IMR-90 (cell line): ENCODE measurements at regions not wholly inside any gene's neighbourhood (a gene's known extent, or its start where the extent isn't known, plus 50 kb on each side); places are given as distances from the start of the nearest gene placed in this dataset.

ENCODE experiments used
- FOS ChIP-seq: fragments of 150-350 bp; IDR thresholded peaks from 2 replicates; pipeline ENCODE4 v1.6.1; 2016; ENCODE audit warnings: low read depth, low read length
- MAZ ChIP-seq: IDR thresholded peaks from 2 replicates; pipeline ENCODE4 v1.6.1; 2012; ENCODE audit warnings: low read depth, mild to moderate bottlenecking, low read length, improper control_type of control experiment, moderate library complexity, borderline replicate concordance
- MXI1 ChIP-seq: IDR thresholded peaks from 2 replicates; pipeline ENCODE4 v1.6.1; 2012; ENCODE audit warnings: low read depth, mild to moderate bottlenecking, low read length, moderate library complexity, borderline replicate concordance
- NFE2L2 ChIP-seq: fragments of 150-350 bp; IDR thresholded peaks from 2 replicates; pipeline ENCODE4 v1.6.1; 2016; ENCODE audit warnings: low read depth, mild to moderate bottlenecking, low read length
- TF ChIP-seq, protein P1 (sequence below): conservative IDR thresholded peaks from 2 replicates; pipeline ENCODE4 v1.5.1; 2012; ENCODE audit warnings: mild to moderate bottlenecking, low read depth, low read length, improper control_type of control experiment
- TF ChIP-seq, protein P2 (sequence below): fragments of 150-350 bp; IDR thresholded peaks from 2 replicates; pipeline ENCODE4 v1.6.1; 2017; ENCODE audit warnings: mild to moderate bottlenecking, antibody characterized with exemption, low read length, low read depth

DNA sequence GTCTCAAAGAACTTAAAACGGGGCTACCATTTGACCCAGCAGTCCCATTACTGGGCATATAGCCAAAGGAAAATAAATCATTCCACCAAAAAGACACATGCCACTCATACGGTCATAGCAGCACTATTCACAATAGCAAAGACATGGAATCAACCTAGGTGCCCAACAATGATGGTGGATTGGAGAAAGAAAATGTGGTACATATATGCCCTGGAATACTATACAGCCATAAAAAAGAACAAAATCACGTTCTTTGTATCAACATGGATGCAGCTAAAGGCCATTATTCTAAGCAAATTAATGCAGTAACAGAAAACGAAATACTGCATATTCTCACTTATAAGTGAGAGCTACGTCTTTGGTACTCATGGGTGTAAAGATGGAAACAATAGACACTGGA lies 138.1 kb upstream of the NEIL3 start:
- TF ChIP-seq, protein P1, sequence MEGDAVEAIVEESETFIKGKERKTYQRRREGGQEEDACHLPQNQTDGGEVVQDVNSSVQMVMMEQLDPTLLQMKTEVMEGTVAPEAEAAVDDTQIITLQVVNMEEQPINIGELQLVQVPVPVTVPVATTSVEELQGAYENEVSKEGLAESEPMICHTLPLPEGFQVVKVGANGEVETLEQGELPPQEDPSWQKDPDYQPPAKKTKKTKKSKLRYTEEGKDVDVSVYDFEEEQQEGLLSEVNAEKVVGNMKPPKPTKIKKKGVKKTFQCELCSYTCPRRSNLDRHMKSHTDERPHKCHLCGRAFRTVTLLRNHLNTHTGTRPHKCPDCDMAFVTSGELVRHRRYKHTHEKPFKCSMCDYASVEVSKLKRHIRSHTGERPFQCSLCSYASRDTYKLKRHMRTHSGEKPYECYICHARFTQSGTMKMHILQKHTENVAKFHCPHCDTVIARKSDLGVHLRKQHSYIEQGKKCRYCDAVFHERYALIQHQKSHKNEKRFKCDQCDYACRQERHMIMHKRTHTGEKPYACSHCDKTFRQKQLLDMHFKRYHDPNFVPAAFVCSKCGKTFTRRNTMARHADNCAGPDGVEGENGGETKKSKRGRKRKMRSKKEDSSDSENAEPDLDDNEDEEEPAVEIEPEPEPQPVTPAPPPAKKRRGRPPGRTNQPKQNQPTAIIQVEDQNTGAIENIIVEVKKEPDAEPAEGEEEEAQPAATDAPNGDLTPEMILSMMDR: no peak
- TF ChIP-seq NFE2L2 (no peak), MXI1 (no peak), MAZ (no peak), FOS (no peak)
- TF ChIP-seq, protein P2, sequence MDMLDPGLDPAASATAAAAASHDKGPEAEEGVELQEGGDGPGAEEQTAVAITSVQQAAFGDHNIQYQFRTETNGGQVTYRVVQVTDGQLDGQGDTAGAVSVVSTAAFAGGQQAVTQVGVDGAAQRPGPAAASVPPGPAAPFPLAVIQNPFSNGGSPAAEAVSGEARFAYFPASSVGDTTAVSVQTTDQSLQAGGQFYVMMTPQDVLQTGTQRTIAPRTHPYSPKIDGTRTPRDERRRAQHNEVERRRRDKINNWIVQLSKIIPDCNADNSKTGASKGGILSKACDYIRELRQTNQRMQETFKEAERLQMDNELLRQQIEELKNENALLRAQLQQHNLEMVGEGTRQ: no peak
